Lower lobe of right lung (tissue), 2 donors: ENCODE measurements at regions not wholly inside any gene's neighbourhood (a gene's known extent, or its start where the extent isn't known, plus 50 kb on each side); places are given as distances from the start of the nearest gene placed in this dataset.

Experiments used
- ATAC-seq, 2 donors: fragments of 200-7000 bp; cut with Tn5 transposase; one replicate each; pipeline ENCODE4 v1.9.1; 2020 to 2022; ENCODE audit warnings: mild to moderate bottlenecking in 2 of 2, moderate library complexity in 2 of 2
- DNase-seq: peaks from one replicate; pipeline ENCODE4 v3.0.0-alpha.2; 2020
- H3K27ac ChIP-seq: fragments of 200-600 bp; one replicate; pipeline ENCODE4 v1.8.0; 2022
- H3K27me3 ChIP-seq: fragments of 200-600 bp; one replicate; pipeline ENCODE4 v1.8.0; 2022; ENCODE audit warnings: low read depth
- H3K36me3 ChIP-seq: fragments of 200-600 bp; one replicate; pipeline ENCODE4 v1.8.0; 2022; ENCODE audit warnings: mild to moderate bottlenecking
- H3K4me1 ChIP-seq: fragments of 200-600 bp; one replicate; pipeline ENCODE4 v1.8.0; 2022
- H3K4me3 ChIP-seq: fragments of 200-600 bp; one replicate; pipeline ENCODE4 v1.8.0; 2022; ENCODE audit warnings: mild to moderate bottlenecking
- H3K9me3 ChIP-seq: fragments of 200-600 bp; one replicate; pipeline ENCODE4 v1.8.0; 2022
- intact Hi-C: fragments of 100-400 bp; cut with DNase I; formaldehyde crosslinking; loops from one replicate; pipeline ENCODE4 v1.11.0; 2022
- TF ChIP-seq, protein P1 (sequence below): fragments of 200-600 bp; IDR thresholded peaks from one replicate; pipeline ENCODE4 v1.8.0; 2022; ENCODE audit warnings: antibody characterized with exemption, mild to moderate bottlenecking
- donor health status: DM: no; HTN: yes; CAD: no; lungs with severe emphysema.

DNA sequence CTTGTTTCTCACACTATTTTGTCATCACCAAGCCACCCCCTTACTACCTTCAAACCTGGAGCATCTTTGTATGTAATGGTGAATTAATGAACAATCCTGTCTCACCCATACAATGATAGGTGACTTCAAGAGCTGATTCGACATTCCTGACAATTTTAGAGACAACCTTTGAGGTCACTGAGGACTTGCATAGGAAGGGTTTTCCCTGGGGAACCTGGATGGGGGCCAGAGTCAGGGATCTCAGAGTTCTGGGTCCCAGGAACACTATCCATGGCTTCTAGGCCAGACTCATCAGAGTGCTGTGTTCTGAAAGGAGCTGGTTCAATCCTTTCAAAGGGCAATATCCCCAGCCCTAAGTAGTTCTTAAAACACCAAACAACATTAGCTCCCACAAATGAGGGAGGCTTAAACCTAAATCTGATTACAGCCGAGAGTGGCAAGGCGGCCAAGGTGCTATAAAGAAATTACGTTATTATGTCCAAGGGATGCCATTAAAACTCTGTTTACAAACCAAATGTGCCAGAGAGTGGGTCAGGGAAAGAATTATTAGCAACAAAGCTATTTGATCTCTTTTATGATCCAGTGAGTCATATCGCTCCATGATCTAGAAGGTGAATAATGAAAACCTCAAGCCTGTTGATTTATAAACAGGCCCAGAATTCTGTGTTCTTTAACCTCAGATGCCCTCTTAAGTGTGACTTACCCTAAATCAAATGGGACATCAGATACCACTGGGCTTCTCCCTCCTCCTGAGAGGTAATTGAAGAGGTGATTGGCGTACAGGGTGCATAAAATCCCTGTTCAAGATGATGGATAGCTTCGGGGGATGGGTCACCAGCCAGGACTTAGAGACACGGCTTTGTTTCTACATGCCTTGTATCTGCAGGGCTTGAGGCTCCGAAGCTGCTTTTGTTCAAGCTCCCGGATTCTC is 230.2 kb upstream of the TBX3 start:
- TF ChIP-seq, protein P1, sequence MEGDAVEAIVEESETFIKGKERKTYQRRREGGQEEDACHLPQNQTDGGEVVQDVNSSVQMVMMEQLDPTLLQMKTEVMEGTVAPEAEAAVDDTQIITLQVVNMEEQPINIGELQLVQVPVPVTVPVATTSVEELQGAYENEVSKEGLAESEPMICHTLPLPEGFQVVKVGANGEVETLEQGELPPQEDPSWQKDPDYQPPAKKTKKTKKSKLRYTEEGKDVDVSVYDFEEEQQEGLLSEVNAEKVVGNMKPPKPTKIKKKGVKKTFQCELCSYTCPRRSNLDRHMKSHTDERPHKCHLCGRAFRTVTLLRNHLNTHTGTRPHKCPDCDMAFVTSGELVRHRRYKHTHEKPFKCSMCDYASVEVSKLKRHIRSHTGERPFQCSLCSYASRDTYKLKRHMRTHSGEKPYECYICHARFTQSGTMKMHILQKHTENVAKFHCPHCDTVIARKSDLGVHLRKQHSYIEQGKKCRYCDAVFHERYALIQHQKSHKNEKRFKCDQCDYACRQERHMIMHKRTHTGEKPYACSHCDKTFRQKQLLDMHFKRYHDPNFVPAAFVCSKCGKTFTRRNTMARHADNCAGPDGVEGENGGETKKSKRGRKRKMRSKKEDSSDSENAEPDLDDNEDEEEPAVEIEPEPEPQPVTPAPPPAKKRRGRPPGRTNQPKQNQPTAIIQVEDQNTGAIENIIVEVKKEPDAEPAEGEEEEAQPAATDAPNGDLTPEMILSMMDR, result no peak

DNA sequence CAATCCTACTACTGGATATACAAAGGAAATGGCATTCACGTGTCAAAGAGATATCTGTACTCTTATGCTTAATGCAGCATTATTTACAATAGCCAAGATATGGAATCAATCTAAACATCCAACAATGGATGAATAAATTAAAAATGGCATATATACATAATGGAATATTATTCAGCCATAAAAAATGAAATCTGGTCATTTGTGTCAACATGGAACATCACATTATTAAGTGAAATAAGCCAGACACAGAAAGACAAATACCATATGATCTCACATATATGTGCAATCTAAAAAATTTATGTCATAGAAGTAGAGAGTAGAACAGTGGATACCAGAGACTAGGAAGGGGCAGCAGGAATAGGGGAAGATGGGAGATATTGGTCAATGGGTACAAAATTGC is 228.8 kb upstream of the TBX3 start:
- no peak for ATAC-seq
- intact Hi-C loops, result no loop called here
- DNase-seq, result no peak
- Histone ChIP-seq H3K9me3 (no peaks in the 10 kb centered on the region), H3K4me3 (no peak overlapping the region), H3K27ac (no peak overlapping the region), H3K27me3 (no peaks in the 10 kb centered on the region), H3K4me1 (no peaks in the 10 kb centered on the region), H3K36me3 (no peaks in the 10 kb centered on the region)
- TF ChIP-seq, protein P1, result no peak

More for the DNA sequence above, 230.2 kb upstream of the TBX3 start:
- Histone ChIP-seq H3K4me1 (no peaks in the 10 kb centered on the region), H3K27ac (no peak overlapping the region), H3K36me3 (no peaks in the 10 kb centered on the region), H3K9me3 (no peaks in the 10 kb centered on the region), H3K27me3 (no peaks in the 10 kb centered on the region), H3K4me3 (no peak overlapping the region)
- intact Hi-C loops, result no loop called here
- DNase-seq (no peak), ATAC-seq (no peak)

DNA sequence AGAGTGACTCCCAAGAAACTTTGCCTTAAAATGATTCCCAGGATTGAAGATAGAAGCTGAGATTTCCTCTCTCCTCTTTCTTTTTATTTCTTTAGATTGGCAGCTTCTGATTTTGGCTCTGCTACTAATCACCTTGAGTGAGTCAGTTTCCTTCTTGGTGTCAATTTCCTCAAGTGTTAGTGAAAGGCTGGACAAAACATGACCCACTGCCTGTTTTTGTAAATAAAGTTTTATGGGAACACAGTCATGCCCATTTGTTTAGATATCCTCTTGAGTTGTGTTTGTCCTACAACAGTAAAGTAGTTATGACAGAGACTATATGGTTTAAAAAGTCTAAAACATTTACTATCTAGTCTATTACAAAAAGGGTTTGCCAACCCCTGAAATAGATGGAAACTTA is 227.2 kb upstream of the TBX3 start:
- intact Hi-C loops, result no loop called here
- TF ChIP-seq, protein P1, result no peak

GRCh38 chr12:114904254-114905003 is 220.5 kb upstream of the TBX3 start:
- no peak overlapping the region for H3K4me3 ChIP-seq
- no peaks in the 10 kb centered on the region for H3K36me3 ChIP-seq
- intact Hi-C loops, result no loop called here
- no peaks in the 10 kb centered on the region for H3K9me3 ChIP-seq
- ATAC-seq (no peak), DNase-seq (no peak)
- no peak overlapping the region for H3K27ac ChIP-seq
- H3K27me3 ChIP-seq, result no peaks in the 10 kb centered on the region
- H3K4me1 ChIP-seq, result no peaks in the 10 kb centered on the region
- TF ChIP-seq, protein P1, result no peak

More for the DNA sequence above, 227.2 kb upstream of the TBX3 start:
- no peak for ATAC-seq
- Histone ChIP-seq H3K4me1 (no peaks in the 10 kb centered on the region), H3K27me3 (no peaks in the 10 kb centered on the region), H3K9me3 (no peaks in the 10 kb centered on the region), H3K4me3 (no peak overlapping the region), H3K27ac (no peak overlapping the region), H3K36me3 (no peaks in the 10 kb centered on the region)
- DNase-seq, result no peak

- ATAC-seq, result no peak
Observed at GRCh38 chr12:114903083-114903691, 219.2 kb upstream of the TBX3 start.

More at GRCh38 chr12:114903083-114903691, 219.2 kb upstream of the TBX3 start:
- Histone ChIP-seq H3K27me3 (no peaks in the 10 kb centered on the region), H3K27ac (no peak overlapping the region), H3K4me1 (no peaks in the 10 kb centered on the region), H3K4me3 (no peak overlapping the region), H3K36me3 (no peaks in the 10 kb centered on the region), H3K9me3 (no peaks in the 10 kb centered on the region)
- TF ChIP-seq, protein P1, result no peak
- DNase-seq, result no peak
- intact Hi-C loops, result no loop called here
